Endothelial cell of hepatic sinusoid (primary cell): ENCODE measurements at regions not wholly inside any gene's neighbourhood (a gene's known extent, or its start where the extent isn't known, plus 50 kb on each side); places are given as distances from the start of the nearest gene placed in this dataset.
"Not testable (repeated sequence)": the region's sequence is repeated elsewhere in the genome, so short reads cannot be mapped to it uniquely, and the experiment has no call there.

Source experiments
- in situ Hi-C: cut with HindIII; loops from 2 replicates; pipeline ENCODE4 v1.10.0; 2017; ENCODE audit warnings: low sequenced_read_pairs

GRCh38 chr11:70547386-70547785 is 149.1 kb downstream of the CTTN start:
- in situ Hi-C loops: loop anchor here (10.0 kb wide), 1 partner anchor 197 kb away; no protein-coding TSS in a partner anchor

GRCh38 chr11:70547821-70548670 is 149.7 kb downstream of the CTTN start:
- in situ Hi-C loops: loop anchor here (10.0 kb wide), 1 partner anchor 197 kb away; no protein-coding TSS in a partner anchor

- in situ Hi-C loops: loop anchor here (10.0 kb wide), 1 partner anchor 196 kb away; no protein-coding TSS in a partner anchor
These were observed 150.6 kb downstream of the CTTN start for GRCh38 chr11:70548976-70549375.

- in situ Hi-C loops: loop anchor here (10.0 kb wide), 1 partner anchor 195 kb away; no protein-coding TSS in a partner anchor
These were observed 151.1 kb downstream of the CTTN start for GRCh38 chr11:70549386-70549785.

- in situ Hi-C loops: loop anchor here (10.0 kb wide), 1 partner anchor 195 kb away; no protein-coding TSS in a partner anchor
These were observed 151.5 kb downstream of the CTTN start for GRCh38 chr11:70549796-70550195.

GRCh38 chr11:70550456-70551195 is 152.3 kb downstream of the CTTN start:
- in situ Hi-C loops: no loop called here

GRCh38 chr11:70551351-70552166 is 153.2 kb downstream of the CTTN start:
- in situ Hi-C loops: no loop called here

GRCh38 chr11:70552167-70553150 is 154.1 kb downstream of the CTTN start:
- in situ Hi-C loops: no loop called here

- in situ Hi-C loops: loop anchor here (5.0 kb wide), 1 partner anchor 33 kb away; no protein-coding TSS in a partner anchor
These were observed 156.7 kb downstream of the CTTN start for GRCh38 chr11:70555078-70555477.

- in situ Hi-C loops: loop anchor here (5.0 kb wide), 1 partner anchor 35 kb away; no protein-coding TSS in a partner anchor
These were observed 158.8 kb downstream of the CTTN start for GRCh38 chr11:70556884-70557741.

- in situ Hi-C loops: loop anchor here (5.0 kb wide), 1 partner anchor 36 kb away; no protein-coding TSS in a partner anchor
These were observed 159.6 kb downstream of the CTTN start for GRCh38 chr11:70557742-70558485.

- in situ Hi-C loops: loop anchor here (5.0 kb wide), 1 partner anchor 36 kb away; no protein-coding TSS in a partner anchor
These were observed 160.4 kb downstream of the CTTN start for GRCh38 chr11:70558681-70559080.

- in situ Hi-C loops: loop anchor here (5.0 kb wide), 1 partner anchor 37 kb away; no protein-coding TSS in a partner anchor
These were observed 161.2 kb downstream of the CTTN start for GRCh38 chr11:70559516-70559915.

- in situ Hi-C loops: not testable (repeated sequence)
These were observed 162.3 kb downstream of the CTTN start for GRCh38 chr11:70560621-70561020.

- in situ Hi-C loops: no loop called here
These were observed 168.6 kb downstream of the CTTN start for GRCh38 chr11:70566768-70567530.

GRCh38 chr11:70567680-70568034 is 169.3 kb downstream of the CTTN start:
- in situ Hi-C loops: no loop called here
